Skin of body (tissue), 1 donor: ENCODE measurements at regions not wholly inside any gene's neighbourhood (a gene's known extent, or its start where the extent isn't known, plus 50 kb on each side); places are given as distances from the start of the nearest gene placed in this dataset.

ENCODE experiments used
- DNase-seq: peaks from one replicate; lab custom pipeline; 2025; lab: John Stamatoyannopoulos, UW

DNA sequence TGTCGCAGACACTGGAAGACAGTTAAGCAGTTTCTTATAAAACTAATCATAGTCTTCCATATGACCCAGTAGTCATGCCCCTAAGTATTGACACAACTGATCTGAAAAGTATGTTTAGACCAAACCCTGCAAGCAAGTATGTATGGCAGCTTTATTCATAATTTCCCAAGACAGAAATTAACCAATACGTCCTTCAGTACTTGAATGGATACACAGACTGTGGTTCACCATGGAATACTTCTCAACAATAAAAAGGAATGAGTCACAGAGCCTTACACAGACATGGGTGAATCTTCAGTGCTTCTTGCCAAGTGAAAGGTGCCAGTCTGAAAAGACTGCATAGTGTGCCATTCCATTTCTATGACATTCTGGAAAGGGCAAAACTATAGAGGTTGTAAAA, 50.2 kb upstream of the AKR1E2 start:
- no peak for DNase-seq

DNA sequence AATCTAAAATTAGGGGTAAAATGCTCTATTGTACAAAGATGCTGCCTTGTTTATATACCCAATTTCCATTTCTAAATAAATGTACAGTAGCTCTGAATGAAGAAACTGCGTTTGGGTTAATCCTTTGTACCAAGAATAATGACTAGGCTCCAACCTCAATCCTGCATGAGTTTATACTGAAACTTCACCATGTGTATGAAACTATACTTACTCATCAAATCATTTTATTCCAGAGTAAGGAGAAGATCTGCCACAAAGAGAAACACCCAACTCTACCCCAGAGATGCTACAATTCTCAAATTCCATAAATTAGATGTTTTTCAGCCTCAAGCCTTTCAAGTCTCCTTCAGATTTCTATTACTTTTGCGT, 53.8 kb upstream of the AKR1E2 start:
- DNase-seq, result no peak

GRCh38 chr10:4771554-4772201, 54.3 kb upstream of the AKR1E2 start:
- DNase-seq, result no peak

DNA sequence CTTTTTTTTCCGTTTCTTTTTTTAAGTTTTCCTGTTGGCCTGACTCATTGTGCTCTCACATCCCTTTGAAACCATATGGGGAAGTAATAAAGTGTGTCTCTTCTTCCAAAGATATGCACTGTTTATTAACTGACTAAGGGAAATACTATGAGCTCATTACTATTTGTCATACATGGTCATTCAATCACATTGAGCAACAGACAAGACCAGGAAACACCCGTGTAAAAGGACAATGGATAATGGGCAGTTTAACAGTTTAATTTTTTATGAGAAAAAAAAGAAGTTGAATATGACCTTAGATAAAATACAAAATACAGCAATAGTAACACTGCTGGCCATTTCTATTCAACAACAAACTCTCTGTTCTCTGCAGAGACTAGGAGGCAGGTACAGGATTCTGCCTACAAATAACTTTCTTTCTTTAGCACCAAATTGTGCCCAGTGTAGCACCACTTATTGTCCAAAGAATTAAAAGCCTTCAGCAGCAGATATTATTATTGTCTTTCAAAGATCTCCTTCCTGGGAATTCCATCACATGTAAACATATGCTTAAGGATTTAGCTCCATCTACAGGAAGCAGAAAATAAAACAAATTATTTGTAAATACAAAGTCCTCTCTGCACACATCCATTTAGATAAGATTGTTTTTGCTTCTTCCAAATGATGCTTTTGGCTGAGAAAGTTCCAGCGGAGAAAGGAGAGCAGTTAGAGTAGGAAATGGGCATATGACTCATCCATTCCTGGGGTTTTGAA, 55.0 kb upstream of the AKR1E2 start:
- DNase-seq, result peak; percentile 65

- DNase-seq, result no peak
Observed at GRCh38 chr10:4768416-4768815, 57.6 kb upstream of the AKR1E2 start.

DNA sequence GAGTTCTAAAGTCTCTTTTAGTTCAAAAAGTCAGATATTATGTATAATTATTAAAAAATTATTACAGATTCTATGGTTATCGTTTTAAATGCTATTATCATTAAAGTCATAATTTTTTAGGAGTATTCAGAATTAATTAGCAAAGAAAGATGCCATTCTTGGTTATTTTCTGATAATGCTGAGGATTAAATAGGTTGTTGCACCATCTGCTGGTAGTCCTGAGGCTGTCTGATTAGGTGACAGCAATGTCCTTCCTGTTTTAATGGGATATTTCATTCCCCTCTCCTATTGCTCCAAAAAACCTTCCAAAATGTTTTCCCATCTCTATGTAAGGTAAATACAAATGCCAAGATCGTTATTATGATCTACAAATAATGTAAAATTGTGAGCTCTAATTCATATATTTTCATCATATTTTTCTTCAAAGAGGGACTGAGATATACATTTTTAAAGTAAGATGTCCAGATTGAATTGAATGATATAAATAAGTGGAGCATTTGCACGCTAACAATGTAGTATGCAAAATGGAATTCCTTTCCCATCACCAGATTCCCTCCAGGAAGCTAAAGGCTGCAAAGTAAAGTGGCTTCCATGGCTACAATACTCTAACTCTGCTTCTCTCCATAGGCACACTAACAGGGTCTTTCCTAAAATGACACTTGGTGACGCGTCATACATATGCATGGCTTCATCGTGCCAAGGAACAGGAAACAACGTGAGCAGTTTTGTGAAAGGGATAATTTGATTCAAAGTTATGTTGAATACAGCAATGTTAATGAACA, 58.8 kb upstream of the AKR1E2 start:
- peak; percentile 41 for DNase-seq

DNA sequence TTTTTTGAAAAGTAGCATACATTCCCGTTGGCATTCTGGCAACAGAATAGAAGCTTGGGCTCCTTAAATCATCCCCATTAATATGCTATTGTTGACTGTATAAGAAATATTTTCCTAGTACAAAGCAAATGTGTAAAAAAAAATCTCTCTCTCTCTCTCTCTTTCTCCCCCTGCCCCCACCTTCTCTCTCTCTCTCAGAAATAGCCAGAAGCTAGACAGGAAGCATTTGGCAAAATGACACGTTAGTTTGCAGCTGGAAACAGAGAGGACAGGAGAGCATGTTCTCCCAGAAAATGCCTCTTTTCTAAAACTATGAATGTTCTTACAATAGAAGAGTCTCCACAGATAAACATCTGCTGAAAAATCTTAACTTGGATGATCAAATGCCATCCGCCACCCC, 59.6 kb upstream of the AKR1E2 start:
- DNase-seq, result no peak

- no peak for DNase-seq
Observed at GRCh38 chr10:4765428-4765827, 60.6 kb upstream of the AKR1E2 start.

DNA sequence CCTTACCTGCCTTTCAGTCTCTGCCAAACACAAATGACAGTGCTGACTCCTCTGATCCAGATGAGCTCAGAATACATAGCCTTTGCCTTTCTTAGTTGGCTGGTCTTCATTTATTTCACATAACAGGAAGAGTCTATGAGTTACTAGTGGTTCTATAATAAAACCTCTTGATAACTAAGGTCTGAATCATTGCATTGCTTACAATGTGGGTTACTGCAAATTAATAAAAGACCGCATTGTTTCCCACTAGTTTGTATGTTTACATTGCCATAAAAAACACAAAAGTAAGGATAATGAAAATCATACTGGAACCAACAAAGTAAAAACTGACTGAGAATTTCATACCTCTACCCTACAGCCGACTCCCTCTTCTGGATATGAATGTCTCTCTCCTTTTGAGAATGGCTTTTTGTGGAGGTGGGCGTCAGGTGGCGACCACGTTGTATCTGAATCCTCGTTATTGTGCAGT, 62.0 kb upstream of the AKR1E2 start:
- no peak for DNase-seq

DNA sequence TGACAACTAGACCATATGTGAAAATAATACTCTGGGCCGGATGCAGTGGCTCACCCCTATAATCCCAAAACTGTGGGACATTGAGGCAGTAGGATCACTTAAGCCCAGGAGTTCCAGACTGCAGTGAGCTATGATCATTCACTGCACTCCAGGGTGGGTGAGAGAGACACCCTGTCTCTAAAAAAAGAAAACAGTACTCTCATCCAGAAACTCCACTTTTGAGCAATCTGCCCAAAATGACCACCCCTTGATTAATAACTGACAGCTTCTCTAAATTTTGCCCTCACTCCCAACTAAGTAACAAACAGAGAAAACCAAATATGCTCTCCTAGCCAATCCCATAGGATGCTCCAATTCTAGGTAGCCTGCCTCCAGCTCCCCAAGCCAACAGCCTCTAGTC, 62.5 kb upstream of the AKR1E2 start:
- DNase-seq, result no peak

GRCh38 chr10:4758256-4758655, 67.8 kb upstream of the AKR1E2 start:
- no peak for DNase-seq

- DNase-seq, result no peak
Observed at GRCh38 chr10:4755286-4755989, 70.6 kb upstream of the AKR1E2 start.

- no peak for DNase-seq
Observed at GRCh38 chr10:4754143-4754542, 71.9 kb upstream of the AKR1E2 start.

DNA sequence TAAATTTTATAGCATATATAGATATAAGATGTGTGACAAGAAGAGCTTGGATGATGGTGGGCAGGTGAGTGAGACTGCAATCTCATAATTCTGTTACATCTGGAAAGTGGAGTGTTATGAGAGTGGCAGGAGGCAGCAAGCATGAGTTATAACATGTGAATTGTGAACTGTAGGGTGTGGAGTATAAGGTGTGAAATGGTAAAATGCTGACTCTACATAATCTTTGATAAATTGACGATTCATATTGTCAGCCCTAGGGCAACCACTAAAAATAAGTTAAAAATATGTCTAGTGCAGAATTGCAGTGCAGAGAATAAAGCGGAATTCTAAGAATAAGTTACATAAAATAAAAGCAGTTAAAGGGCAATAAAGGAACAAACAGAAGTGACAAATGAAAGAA, 74.8 kb upstream of the AKR1E2 start:
- no peak for DNase-seq

GRCh38 chr10:4749271-4749574, 76.8 kb upstream of the AKR1E2 start:
- DNase-seq, result no peak

GRCh38 chr10:4748491-4749270, 77.3 kb upstream of the AKR1E2 start:
- no peak for DNase-seq

GRCh38 chr10:4742217-4742616, 83.8 kb upstream of the AKR1E2 start:
- peak; percentile 53 for DNase-seq

DNA sequence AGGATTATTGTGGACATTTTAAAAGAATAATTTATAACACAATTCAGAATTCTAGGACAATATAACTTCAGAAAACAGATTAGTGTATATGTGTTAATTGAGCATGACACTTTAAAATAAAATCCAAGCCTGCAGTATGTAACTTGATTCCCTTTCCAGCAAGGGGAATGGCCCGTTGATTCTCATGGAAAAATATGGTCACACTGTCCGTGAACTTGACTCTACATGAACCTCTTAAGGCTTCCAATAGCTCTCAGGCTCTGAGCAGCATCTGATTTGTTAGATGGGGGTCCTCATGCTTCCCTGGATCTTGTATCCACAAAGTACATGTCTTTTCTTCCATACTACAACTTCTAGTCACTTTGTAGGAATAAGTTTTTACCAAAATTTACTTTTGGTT, 85.5 kb upstream of the AKR1E2 start:
- no peak for DNase-seq

DNA sequence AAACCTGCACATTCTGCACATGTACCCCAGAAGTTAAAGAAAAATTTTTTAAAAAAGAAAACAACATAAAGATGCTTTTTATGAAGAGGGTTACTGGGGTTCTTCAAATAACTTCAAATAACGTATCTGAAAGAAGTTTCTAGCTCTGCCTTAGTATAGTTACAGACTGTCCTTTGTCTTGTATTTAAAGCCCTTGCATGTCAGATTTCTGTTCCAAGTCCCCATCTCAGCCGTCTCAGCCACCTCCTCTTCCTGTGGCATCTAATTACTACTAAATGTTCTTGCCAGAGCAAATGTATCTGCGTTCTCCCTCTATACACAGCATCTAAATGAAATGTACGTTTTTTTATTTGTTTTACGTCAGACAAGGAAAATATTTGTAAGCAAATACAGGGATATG, 89.4 kb upstream of the AKR1E2 start:
- no peak for DNase-seq

- DNase-seq, result no peak
Observed at GRCh38 chr10:4736183-4736582, 89.8 kb upstream of the AKR1E2 start.

DNA sequence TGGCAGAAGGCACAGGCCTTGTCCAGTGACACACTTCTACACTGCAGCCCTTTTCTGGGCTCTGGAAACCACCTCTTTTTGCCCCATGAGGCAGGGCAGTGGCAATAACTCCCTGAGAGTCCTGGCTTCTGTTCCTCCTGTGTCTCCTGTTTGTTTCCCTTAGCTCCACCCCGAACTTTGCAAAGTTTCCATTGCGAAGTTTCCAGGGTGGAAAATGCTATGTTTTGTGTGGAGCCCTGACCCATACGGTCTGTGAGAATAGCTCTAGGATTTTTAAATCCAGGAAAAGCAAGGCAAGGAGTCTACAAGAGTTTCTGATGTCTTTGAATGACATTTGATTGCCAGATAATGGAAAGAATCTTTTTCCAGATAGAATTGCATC, 92.2 kb upstream of the AKR1E2 start:
- no peak for DNase-seq
